ENCODE measurements at regions not wholly inside any gene's neighbourhood (a gene's known extent, or its start where the extent isn't known, plus 50 kb on each side); places are given as distances from the start of the nearest gene placed in this dataset.
"Not testable (repeated sequence)": the region's sequence is repeated elsewhere in the genome, so short reads cannot be mapped to it uniquely, and the experiment has no call there.

DNA sequence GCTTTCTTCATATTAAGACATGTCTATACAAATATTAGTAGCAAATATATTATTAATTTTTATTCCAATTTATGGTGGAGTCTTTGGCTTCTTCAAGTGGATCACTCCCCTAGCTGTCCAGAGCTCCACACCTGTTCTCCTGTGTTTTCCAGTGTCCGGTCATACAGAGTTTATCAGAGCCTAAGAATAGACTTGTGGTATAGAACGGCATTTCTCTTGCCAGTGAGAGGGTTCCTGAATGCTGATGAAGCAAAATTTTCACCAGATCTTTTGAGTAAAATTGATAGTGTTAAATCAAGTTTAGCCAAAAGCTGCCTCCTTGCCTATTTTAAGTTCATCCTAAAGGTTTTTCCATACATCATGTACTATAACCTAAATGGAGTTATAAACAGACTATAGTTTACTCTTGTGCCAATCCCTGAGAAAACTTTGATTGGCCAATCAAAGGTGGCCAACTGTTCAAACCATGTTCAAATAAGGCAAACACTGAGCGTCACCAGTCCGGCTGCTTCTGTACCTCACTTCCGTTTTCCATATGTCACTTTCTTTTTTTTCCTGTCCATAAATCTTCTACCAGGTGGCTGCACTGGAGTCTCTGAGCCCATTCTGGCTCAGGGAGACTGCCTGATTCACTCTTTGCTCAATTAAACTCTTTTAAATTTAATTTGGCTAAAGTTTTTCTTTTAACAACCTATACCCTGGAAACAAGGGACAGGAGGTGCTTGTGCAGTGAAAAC is 422.7 kb upstream of the FRG2C start:
- TF ChIP-seq POLR2AphosphoS5, CTCF, POLR2A (IDR thresholded peaks at IDR 0.05): not testable (repeated sequence)

All from suprapubic skin (tissue), 4 donors.